GM12892 (cell line): ENCODE measurements at regions not wholly inside any gene's neighbourhood (a gene's known extent, or its start where the extent isn't known, plus 50 kb on each side); places are given as distances from the start of the nearest gene placed in this dataset.

ENCODE experiments used
- POLR2A ChIP-seq: IDR thresholded peaks from 2 replicates; pipeline ENCODE4 v1.6.1; 2011; ENCODE audit warnings: low read depth, low read length, control low read depth
- POLR2AphosphoS5 ChIP-seq: IDR thresholded peaks from 2 replicates; pipeline ENCODE4 v1.6.1; 2011; ENCODE audit warnings: low read depth, low read length, control low read depth

- TF ChIP-seq POLR2A = no peak
- TF ChIP-seq POLR2AphosphoS5 = no peak
Observed at GRCh38 chr12:126286203-126286602, 1221.0 kb downstream of the AACS start.
